Pancreas (tissue), 10 donors: ENCODE measurements at regions not wholly inside any gene's neighbourhood (a gene's known extent, or its start where the extent isn't known, plus 50 kb on each side); places are given as distances from the start of the nearest gene placed in this dataset.
A peak's percentile ranks its signal among the peaks of the same experiment; 100 is the strongest.

ENCODE experiments used
- ATAC-seq, 4 donors: fragments of 200-7000 bp; cut with Tn5 transposase; one replicate each; pipeline versions ENCODE4 v1.8.0 to v1.9.1; 2020; ENCODE audit warnings: mild to moderate bottlenecking in 4 of 4, moderate library complexity in 4 of 4
- DNase-seq, 6 donors: peaks; one replicate each; pipeline ENCODE4 v3.0.0-alpha.2; 2020
- FAIRE-seq: peaks from 2 replicates; lab custom pipeline; 2012; peaks lifted over from hg19 to GRCh38; lab: Jason Lieb, UNC
- H3K27ac ChIP-seq, 4 donors: fragments of 200-600 bp; sonication (generic); 1 replicate in 3 of 4; 2 replicates in 1 of 4; pipeline versions ENCODE4 v1.5.0 to v1.8.0; 2020
- H3K27me3 ChIP-seq, 4 donors: fragments of 200-600 bp; one replicate each; pipeline ENCODE4 v1.8.0; 2021
- H3K36me3 ChIP-seq, 3 donors: fragments of 200-600 bp; sonication (generic) in 1 of 3; one replicate each; pipeline versions ENCODE4 v1.5.0 to v1.8.0; 2020 to 2021
- H3K4me1 ChIP-seq, 3 donors: fragments of 200-600 bp; one replicate each; pipeline ENCODE4 v1.8.0; 2021
- H3K4me3 ChIP-seq, 4 donors: fragments of 200-600 bp; sonication (generic) in 2 of 4; one replicate each; pipeline versions ENCODE4 v1.5.0 to v1.8.0; 2020 to 2021
- H3K9me3 ChIP-seq, 4 donors: fragments of 200-600 bp; one replicate each; pipeline ENCODE4 v1.8.0; 2021
- WGBS, 2 donors: extraction: QIAGEN DNeasy Blood & Tissue Kit; methylation state at CpG; one replicate each; pipeline ENCODE4 v1.1.7; 2013; 5-methylcytosine and 5-hydroxymethylcytosine counted together
- intact Hi-C, 3 donors: fragments of 100-400 bp; cut with DNase I; formaldehyde crosslinking; loops; one replicate each; pipeline versions ENCODE4 v1.11.1 to v1.14.2; 2022
- TF ChIP-seq, protein P1 (sequence below), 4 donors: fragments of 200-600 bp; sonication (generic) in 3 of 4; IDR thresholded peaks; one replicate each; pipeline versions ENCODE4 v1.5.0 to v1.8.0; 2021; ENCODE audit warnings: antibody characterized with exemption in 4 of 4
- donor health status: healthy with polysubstance abuse.
- donor health status: DM: no; HTN: no; CAD: no; lungs with moderate emphysema.
- donor health status: DM: no; HTN: no; CAD: no.
- donor health status: control.
- donor health status: control.
- donor health status: Bipolar disorder and iron deficiency.
- donor health status: DM: yes; HTN: yes; CAD: no.
- donor health status: DM: no; HTN: no; CAD: no.
- donor health status: DM: no; HTN: no; CAD: no.
- donor health status: DM: yes; HTN: yes; CAD: no.

DNA sequence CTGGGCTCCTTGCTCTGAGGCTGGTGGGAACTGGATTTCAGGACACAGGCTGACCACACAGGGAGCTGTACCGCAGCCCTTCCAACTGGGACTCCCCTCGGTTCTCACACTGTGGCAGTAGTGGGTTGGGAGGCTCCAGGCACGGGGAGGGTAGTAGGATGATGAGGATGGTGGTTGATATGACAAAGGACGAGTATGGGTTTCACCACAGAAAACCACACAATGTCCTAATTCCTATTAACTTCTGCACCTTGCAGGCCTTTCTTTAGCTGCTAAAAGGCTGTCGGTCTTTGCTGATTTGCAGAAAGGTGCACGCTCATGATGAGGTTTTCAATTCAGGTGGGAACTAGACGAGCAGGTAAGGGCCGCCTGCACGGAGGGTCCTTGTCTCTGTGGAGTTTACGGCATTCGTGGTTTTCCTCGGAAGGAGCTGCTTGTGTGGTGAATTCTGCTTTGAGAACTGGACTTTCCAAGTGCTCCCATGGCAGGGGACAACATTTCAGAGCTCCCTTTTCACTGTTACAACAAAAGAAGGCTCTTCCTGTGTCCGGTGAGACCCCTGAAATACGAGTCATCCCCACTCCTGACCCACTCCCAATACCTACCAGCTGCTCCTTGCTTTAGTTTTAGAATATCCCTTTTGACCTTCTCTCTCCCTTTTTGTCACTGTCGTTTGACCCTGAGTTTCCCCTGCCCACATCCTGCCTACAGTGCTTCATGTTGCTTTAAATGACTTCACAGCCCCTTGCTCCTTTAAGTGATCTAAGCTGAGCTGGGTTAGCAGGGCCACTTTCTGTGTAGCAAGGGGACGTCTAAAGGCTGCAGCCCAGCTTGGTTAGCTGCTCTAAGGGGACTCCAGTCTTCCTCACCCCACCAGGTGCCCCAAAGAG is 125.1 kb downstream of the MRPS6 start:
- FAIRE-seq, result no peak
- no peak for DNase-seq
- TF ChIP-seq, protein P1, sequence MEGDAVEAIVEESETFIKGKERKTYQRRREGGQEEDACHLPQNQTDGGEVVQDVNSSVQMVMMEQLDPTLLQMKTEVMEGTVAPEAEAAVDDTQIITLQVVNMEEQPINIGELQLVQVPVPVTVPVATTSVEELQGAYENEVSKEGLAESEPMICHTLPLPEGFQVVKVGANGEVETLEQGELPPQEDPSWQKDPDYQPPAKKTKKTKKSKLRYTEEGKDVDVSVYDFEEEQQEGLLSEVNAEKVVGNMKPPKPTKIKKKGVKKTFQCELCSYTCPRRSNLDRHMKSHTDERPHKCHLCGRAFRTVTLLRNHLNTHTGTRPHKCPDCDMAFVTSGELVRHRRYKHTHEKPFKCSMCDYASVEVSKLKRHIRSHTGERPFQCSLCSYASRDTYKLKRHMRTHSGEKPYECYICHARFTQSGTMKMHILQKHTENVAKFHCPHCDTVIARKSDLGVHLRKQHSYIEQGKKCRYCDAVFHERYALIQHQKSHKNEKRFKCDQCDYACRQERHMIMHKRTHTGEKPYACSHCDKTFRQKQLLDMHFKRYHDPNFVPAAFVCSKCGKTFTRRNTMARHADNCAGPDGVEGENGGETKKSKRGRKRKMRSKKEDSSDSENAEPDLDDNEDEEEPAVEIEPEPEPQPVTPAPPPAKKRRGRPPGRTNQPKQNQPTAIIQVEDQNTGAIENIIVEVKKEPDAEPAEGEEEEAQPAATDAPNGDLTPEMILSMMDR (IDR thresholded peaks at IDR 0.05), result no peak
- Histone ChIP-seq H3K36me3 (no peaks in the 10 kb centered on the region), H3K27me3 (no peaks in the 10 kb centered on the region), H3K9me3 (no peaks in the 10 kb centered on the region), H3K4me1 (peaks cover 0 to 4% (median 0%) of the 10 kb centered on the region in 3 donors), H3K27ac (no peak overlapping the region), H3K4me3 (no peak overlapping the region)
- intact Hi-C loops, result no loop called here
- 71 to 77% methylated on average over 16 of the region's 16 CpGs for WGBS, 2 donors
- ATAC-seq, result no peak

DNA sequence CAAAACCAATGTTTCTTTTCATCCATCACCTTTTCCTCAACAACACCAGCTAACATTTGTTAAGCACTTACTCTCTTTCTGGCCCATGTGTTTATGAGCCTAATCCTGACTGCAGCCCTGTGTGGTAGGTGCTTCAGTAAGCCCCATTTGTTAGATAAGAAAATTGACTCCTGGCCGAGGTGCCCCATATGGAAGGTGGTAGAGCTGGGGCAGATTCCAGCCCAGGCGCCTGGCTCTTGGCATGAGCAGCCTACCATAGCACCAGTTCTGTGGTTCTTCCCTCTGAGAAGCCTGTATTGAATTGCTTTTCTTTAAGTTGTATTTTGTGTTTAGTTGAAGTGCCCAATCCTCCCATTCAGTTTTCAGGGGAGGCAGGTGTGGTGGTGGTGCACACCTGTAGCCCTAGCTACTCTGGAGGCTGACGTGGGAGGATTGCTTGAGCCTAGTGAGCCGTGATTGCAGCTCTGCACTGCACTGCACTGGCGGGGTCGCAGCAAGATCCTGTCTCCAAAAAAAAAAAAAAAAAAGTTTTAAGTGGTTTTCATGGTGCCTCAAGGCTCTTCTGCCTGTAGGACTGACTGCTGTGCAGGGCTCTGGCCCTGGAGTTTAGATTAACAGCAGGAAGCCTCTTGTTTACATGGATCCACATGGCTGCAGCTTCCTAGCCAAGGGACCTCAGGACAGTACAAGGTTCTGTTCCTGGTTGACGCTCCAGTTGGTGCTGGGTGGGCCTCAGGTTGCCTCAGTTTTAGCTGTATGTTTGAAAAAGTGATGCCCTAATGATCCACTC is 125.9 kb downstream of the MRPS6 start:
- no peak overlapping the region for H3K27ac ChIP-seq
- intact Hi-C loops, result no loop called here
- TF ChIP-seq, protein P1 (IDR thresholded peaks at IDR 0.05), result no peak
- H3K27me3 ChIP-seq, result no peaks in the 10 kb centered on the region
- ATAC-seq (no peak), FAIRE-seq (no peak), DNase-seq (no peak)
- H3K36me3 ChIP-seq, result no peaks in the 10 kb centered on the region
- no peaks in the 10 kb centered on the region for H3K9me3 ChIP-seq
- 71 to 79% methylated on average over 7 of the region's 7 CpGs for WGBS, 2 donors
- peaks cover 0 to 4% (median 0%) of the 10 kb centered on the region in 3 donors for H3K4me1 ChIP-seq
- H3K4me3 ChIP-seq, result no peak overlapping the region

DNA sequence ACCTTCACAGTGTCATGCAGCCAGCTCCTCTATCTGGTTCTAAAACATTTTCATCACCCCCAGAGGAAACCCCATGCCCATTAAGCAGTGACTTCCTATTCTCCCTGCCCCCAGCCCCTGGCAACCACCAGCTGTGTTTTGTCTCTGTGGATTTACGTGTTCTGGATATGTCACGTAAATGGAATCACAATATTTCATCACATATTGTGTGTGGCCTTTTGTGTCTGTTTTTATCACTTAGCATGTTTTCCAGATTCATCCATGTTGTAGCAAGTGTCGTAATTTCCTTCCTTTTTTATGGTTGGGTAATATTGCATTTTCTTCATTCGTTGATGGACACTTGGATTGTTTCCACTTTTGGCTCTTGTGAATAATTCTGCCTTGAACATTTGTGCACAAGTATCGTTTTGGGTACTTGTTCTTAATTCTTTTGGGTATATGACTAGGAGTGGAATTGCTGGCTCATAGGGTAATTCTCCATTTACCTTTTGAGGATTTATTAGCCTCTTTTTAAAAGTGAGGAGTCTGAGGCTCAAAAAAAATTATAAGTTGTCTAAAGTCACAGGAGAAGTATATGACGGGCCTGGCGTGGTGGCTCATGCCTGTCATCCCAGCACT is 127.0 kb downstream of the MRPS6 start:
- no peak for FAIRE-seq
- no peaks in the 10 kb centered on the region for H3K27me3 ChIP-seq
- TF ChIP-seq, protein P1 (IDR thresholded peaks at IDR 0.05), result no peak
- ATAC-seq, result peak in 1 of 4 donors; percentile 11
- H3K4me1 ChIP-seq, result peaks cover 0 to 4% (median 0%) of the 10 kb centered on the region in 3 donors
- 82 to 86% methylated on average over 7 of the region's 7 CpGs for WGBS, 2 donors
- intact Hi-C loops, result no loop called here
- no peaks in the 10 kb centered on the region for H3K36me3 ChIP-seq
- no peak for DNase-seq
- no peaks in the 10 kb centered on the region for H3K9me3 ChIP-seq
- H3K27ac ChIP-seq, result peak overlapping the region in 1 of 4 donors; percentile 22
- no peak overlapping the region for H3K4me3 ChIP-seq

DNA sequence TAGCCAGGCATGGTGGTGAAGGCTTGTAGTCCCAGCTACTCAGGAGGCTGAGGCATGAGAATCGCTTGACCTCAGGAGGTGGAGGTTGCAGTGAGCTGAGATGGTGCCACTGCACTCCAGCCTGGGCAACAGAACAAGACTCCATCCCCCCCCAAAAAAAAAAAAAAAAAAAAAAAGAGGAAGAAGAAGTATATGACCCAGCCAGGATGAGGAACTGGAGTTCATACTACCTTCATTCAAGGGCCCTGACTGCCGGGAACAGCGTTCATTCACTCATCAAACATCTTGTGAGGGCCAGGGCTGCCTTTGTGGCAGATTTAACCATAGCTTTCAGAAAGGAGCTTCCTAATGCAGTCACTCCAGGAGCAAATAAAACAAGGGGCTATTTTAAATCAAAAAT is 127.6 kb downstream of the MRPS6 start:
- intact Hi-C loops, result no loop called here
- no peak for DNase-seq
- Histone ChIP-seq H3K36me3 (no peaks in the 10 kb centered on the region), H3K4me1 (peaks cover 0 to 4% (median 0%) of the 10 kb centered on the region in 3 donors), H3K27ac (peak overlapping the region in 1 of 4 donors; percentile 22), H3K27me3 (no peaks in the 10 kb centered on the region), H3K9me3 (no peaks in the 10 kb centered on the region), H3K4me3 (no peak overlapping the region)
- no peak for FAIRE-seq
- 72 to 76% methylated on average over 3 of the region's 3 CpGs for WGBS, 2 donors
- TF ChIP-seq, protein P1 (IDR thresholded peaks at IDR 0.05), result no peak
- peak in 2 of 4 donors; percentile 4 to 20 for ATAC-seq
